Natural killer cell (primary cell): ENCODE measurements at regions not wholly inside any gene's neighbourhood (a gene's known extent, or its start where the extent isn't known, plus 50 kb on each side); places are given as distances from the start of the nearest gene placed in this dataset.

Experiments used
- ATAC-seq, 3 donors: fragments of 150-1000 bp in 2 of 3; fragments of 200-7000 bp in 1 of 3; cut with Tn5 transposase; 1 replicate in 1 of 3; 2 replicates in 2 of 3; pipeline ENCODE4 v1.10.0; 2021; ENCODE audit warnings: mild to moderate bottlenecking in 2 of 3, moderate library complexity in 2 of 3
- DNase-seq, 2 donors: peaks; one replicate each; pipeline versions ENCODE4 v3.0.0 to v3.0.0-alpha.2; 2013 to 2021; ENCODE audit warnings: mixed read lengths in 1 of 2
- H3K27ac ChIP-seq: one replicate; pipeline ENCODE4 v1.5.1; 2013; ENCODE audit warnings: mild to moderate bottlenecking, low read length
- H3K27me3 ChIP-seq: one replicate; pipeline ENCODE4 v1.6.1; 2013; ENCODE audit warnings: low read length; ENCODE audit not compliant: control insufficient read depth, insufficient read depth
- H3K36me3 ChIP-seq: one replicate; pipeline ENCODE4 v1.6.1; 2013; ENCODE audit warnings: low read length; ENCODE audit not compliant: control insufficient read depth, insufficient read depth
- H3K4me1 ChIP-seq: one replicate; pipeline ENCODE4 v1.6.1; 2013; ENCODE audit warnings: low read length; ENCODE audit not compliant: control insufficient read depth, insufficient read depth
- H3K4me3 ChIP-seq: one replicate; pipeline ENCODE4 v1.5.1; 2013; ENCODE audit warnings: low read length
- H3K9me3 ChIP-seq: one replicate; pipeline ENCODE4 v1.6.1; 2013; ENCODE audit warnings: low read length; ENCODE audit not compliant: control insufficient read depth, insufficient read depth
- H3K27ac Mint-ChIP-seq, 2 donors: one replicate each; pipeline ENCODE4 v1.8.0; 2022; ENCODE audit warnings: mild to moderate bottlenecking in 2 of 2, mixed read lengths in 2 of 2, moderate library complexity in 1 of 2
- H3K27me3 Mint-ChIP-seq, 2 donors: one replicate each; pipeline ENCODE4 v1.8.0; 2022; ENCODE audit warnings: low read depth in 2 of 2, mixed read lengths in 2 of 2
- H3K36me3 Mint-ChIP-seq: one replicate; pipeline ENCODE4 v1.8.0; 2022; ENCODE audit warnings: mixed read lengths
- H3K4me1 Mint-ChIP-seq, 2 donors: one replicate each; pipeline ENCODE4 v1.8.0; 2022; ENCODE audit warnings: mixed read lengths in 2 of 2
- H3K4me3 Mint-ChIP-seq: one replicate; pipeline ENCODE4 v1.8.0; 2022; ENCODE audit warnings: mild to moderate bottlenecking, moderate library complexity, mixed read lengths
- H3K9me3 Mint-ChIP-seq, 2 donors: one replicate each; pipeline ENCODE4 v1.8.0; 2022; ENCODE audit warnings: mixed read lengths in 2 of 2
- WGBS: methylation state at CpG from one replicate; pipeline ENCODE4 v1.1.7; 2013; ENCODE audit warnings: missing lambda C conversion rate; ENCODE audit not compliant: insufficient coverage; 5-methylcytosine and 5-hydroxymethylcytosine counted together
- intact Hi-C: fragments of 100-400 bp; cut with micrococcal nuclease; formaldehyde crosslinking; loops from one replicate; pipeline ENCODE4 v1.14.2; 2022
- TF ChIP-seq, protein P1 (sequence below): fragments of 200-600 bp; IDR thresholded peaks from one replicate; pipeline ENCODE4 v1.8.0; 2022; ENCODE audit warnings: antibody characterized with exemption

GRCh38 chr4:112793033-112793432, 156.1 kb downstream of the LARP7 start:
- DNase-seq: no peak
- no peak overlapping the region for H3K4me3 Mint-ChIP-seq
- no peaks in the 10 kb centered on the region for H3K36me3 Mint-ChIP-seq
- no peak overlapping the region for H3K27ac Mint-ChIP-seq
- no peaks in the 10 kb centered on the region for H3K9me3 ChIP-seq
- no peak overlapping the region for H3K4me3 ChIP-seq
- no CpG with 5 or more reads among the region's 2 CpGs for WGBS
- no peaks in the 10 kb centered on the region for H3K9me3 Mint-ChIP-seq
- no peak overlapping the region for H3K27ac ChIP-seq
- H3K27me3 Mint-ChIP-seq: peaks cover 0 to 5% of the 10 kb centered on the region in 2 donors
- TF ChIP-seq, protein P1, sequence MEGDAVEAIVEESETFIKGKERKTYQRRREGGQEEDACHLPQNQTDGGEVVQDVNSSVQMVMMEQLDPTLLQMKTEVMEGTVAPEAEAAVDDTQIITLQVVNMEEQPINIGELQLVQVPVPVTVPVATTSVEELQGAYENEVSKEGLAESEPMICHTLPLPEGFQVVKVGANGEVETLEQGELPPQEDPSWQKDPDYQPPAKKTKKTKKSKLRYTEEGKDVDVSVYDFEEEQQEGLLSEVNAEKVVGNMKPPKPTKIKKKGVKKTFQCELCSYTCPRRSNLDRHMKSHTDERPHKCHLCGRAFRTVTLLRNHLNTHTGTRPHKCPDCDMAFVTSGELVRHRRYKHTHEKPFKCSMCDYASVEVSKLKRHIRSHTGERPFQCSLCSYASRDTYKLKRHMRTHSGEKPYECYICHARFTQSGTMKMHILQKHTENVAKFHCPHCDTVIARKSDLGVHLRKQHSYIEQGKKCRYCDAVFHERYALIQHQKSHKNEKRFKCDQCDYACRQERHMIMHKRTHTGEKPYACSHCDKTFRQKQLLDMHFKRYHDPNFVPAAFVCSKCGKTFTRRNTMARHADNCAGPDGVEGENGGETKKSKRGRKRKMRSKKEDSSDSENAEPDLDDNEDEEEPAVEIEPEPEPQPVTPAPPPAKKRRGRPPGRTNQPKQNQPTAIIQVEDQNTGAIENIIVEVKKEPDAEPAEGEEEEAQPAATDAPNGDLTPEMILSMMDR: no peak
- H3K4me1 ChIP-seq: no peaks in the 10 kb centered on the region
- intact Hi-C loops: no loop called here
- H3K36me3 ChIP-seq: no peaks in the 10 kb centered on the region
- H3K4me1 Mint-ChIP-seq: no peaks in the 10 kb centered on the region
- no peaks in the 10 kb centered on the region for H3K27me3 ChIP-seq
- ATAC-seq: no peak

GRCh38 chr4:112800001-112800400, 163.1 kb downstream of the LARP7 start:
- no peaks in the 10 kb centered on the region for H3K27me3 ChIP-seq
- ATAC-seq (no peak), DNase-seq (no peak)
- H3K27ac ChIP-seq: no peak overlapping the region
- H3K4me1 ChIP-seq: no peaks in the 10 kb centered on the region
- WGBS: 98% methylated on average over 4 of the region's 5 CpGs
- TF ChIP-seq, protein P1: no peak
- no peaks in the 10 kb centered on the region for H3K36me3 ChIP-seq
- Mint-ChIP-seq H3K27me3 (no peaks in the 10 kb centered on the region), H3K27ac (no peak overlapping the region), H3K9me3 (no peaks in the 10 kb centered on the region), H3K4me3 (no peak overlapping the region), H3K4me1 (no peaks in the 10 kb centered on the region), H3K36me3 (no peaks in the 10 kb centered on the region)
- H3K9me3 ChIP-seq: no peaks in the 10 kb centered on the region
- no peak overlapping the region for H3K4me3 ChIP-seq
- intact Hi-C loops: no loop called here

DNA sequence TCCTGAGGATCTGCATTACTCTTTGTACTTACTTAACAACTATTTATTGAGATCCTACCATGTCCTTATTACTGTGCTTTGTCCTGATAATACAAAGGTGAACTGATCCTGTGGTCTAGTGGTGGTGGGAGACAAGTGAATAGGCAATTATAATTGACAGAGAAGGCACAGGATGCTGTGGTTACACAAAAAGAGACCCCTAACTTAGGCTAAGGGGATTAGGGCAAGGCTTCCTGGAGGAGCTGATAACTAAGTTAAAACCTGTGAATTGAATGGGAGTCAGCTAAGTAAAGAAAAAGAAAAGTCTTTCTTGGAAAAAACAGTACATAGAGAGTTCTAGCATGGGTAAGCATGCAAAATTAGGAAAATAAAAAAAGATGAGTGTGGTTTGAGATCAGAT, 164.4 kb downstream of the LARP7 start:
- Mint-ChIP-seq H3K36me3 (no peaks in the 10 kb centered on the region), H3K4me1 (no peaks in the 10 kb centered on the region), H3K4me3 (no peak overlapping the region), H3K27ac (no peak overlapping the region), H3K9me3 (no peaks in the 10 kb centered on the region), H3K27me3 (no peaks in the 10 kb centered on the region)
- no peaks in the 10 kb centered on the region for H3K36me3 ChIP-seq
- H3K27ac ChIP-seq: no peak overlapping the region
- no peaks in the 10 kb centered on the region for H3K9me3 ChIP-seq
- DNase-seq (no peak), ATAC-seq (no peak)
- H3K4me3 ChIP-seq: no peak overlapping the region
- no peaks in the 10 kb centered on the region for H3K27me3 ChIP-seq
- TF ChIP-seq, protein P1: no peak
- H3K4me1 ChIP-seq: no peaks in the 10 kb centered on the region
- intact Hi-C loops: no loop called here

DNA sequence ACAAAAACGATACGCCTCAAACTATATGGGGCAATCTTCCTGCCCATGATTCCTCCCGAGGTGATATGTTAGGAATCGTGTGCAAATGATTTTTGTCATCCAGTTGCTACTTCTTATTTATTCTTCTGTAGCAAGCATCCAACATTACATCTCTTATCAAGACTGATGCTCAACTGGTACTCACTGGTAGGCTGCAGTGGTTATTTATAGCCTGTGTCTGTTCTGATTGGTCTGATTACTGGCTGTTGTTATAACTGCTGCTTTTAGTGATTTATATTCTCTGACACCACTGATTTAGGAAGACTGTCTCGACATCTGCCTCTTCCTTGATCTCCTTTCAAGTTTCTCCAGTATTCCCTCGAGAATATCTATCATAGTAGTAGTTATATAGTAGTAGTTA, 165.8 kb downstream of the LARP7 start:
- Mint-ChIP-seq H3K27me3 (no peaks in the 10 kb centered on the region), H3K27ac (no peak overlapping the region), H3K9me3 (no peaks in the 10 kb centered on the region), H3K36me3 (no peaks in the 10 kb centered on the region), H3K4me3 (no peak overlapping the region), H3K4me1 (no peaks in the 10 kb centered on the region)
- TF ChIP-seq, protein P1: no peak
- H3K4me1 ChIP-seq: no peaks in the 10 kb centered on the region
- H3K36me3 ChIP-seq: no peaks in the 10 kb centered on the region
- H3K27me3 ChIP-seq: no peaks in the 10 kb centered on the region
- H3K4me3 ChIP-seq: no peak overlapping the region
- whole genome bisulfite sequencing: 100% methylated on average over 4 of the region's 6 CpGs
- ATAC-seq (no peak), DNase-seq (no peak)
- no peaks in the 10 kb centered on the region for H3K9me3 ChIP-seq
- H3K27ac ChIP-seq: no peak overlapping the region
- intact Hi-C loops: no loop called here
